GM12875 (cell line): ENCODE measurements at regions not wholly inside any gene's neighbourhood (a gene's known extent, or its start where the extent isn't known, plus 50 kb on each side); places are given as distances from the start of the nearest gene placed in this dataset.

Experiments used
- H3K4me3 ChIP-seq: one replicate; pipeline ENCODE4 v1.5.1; 2011; ENCODE audit warnings: low read depth, low read length, control low read depth
- CTCF ChIP-seq: IDR thresholded peaks from 2 replicates; pipeline ENCODE4 v1.5.1; 2011; ENCODE audit warnings: low read depth, mild to moderate bottlenecking, control low read depth, inconsistent platforms, low read length, moderate library complexity, borderline replicate concordance; ENCODE audit not compliant: insufficient read depth

DNA sequence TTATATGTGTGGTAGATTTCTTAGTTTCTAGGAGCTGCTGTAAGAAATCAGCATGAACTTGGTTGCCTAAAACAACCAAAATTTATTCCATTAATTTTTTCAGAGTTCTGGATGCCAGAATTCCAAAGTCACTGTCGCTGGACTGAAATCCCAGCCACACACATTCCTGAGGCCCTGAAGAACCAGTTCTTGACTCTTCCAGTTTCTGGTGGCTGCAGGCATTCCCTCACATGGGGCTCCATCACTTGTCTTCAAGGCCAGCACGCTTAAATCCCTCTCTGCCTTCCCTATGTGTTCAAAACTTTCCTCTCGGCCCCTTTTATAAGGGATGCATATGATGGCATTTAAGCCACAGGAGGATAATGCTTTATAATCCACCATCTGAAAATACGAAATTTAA, 1237.5 kb upstream of the CDH9 start:
- H3K4me3 ChIP-seq: no peak overlapping the region
- no peak for TF ChIP-seq CTCF

DNA sequence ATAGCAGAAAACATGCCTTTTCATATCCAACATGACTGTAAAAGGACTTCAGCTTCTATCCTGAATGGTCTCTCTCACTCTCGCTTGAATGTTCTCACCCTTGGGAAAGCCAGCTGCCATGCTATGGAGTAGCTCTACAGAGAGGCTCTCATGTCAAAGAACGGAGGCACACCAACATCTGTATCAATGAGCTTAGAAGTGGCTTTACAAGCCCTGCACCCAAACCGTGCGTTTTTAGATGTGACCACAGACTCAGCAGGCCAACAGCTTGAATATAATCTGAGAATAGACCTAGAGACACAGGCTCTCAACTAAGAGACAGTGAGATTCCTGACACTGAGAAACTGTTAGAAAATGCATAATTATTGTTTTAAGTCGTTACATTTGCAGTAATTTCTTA, 1231.6 kb upstream of the CDH9 start:
- no peak for TF ChIP-seq CTCF
- H3K4me3 ChIP-seq: no peak overlapping the region

DNA sequence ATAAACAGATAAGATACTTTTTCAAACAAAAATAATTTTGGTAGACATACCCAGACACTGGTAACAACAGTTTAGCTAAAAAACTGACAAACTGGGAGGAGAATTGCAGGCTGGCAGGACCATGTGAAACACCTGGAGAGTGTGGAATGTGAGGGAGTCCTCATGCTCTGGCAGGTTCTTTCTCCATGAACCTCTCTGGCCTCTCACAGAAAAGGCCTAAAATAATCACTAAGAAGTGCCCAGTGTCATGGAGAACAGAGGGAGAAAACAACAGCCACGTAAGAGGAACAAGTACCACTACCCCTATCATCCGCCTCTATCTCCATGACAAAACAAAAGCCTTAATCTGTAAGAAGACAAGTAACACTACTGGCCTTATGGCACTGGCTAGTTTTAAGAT, 1227.5 kb upstream of the CDH9 start:
- H3K4me3 ChIP-seq: no peak overlapping the region
- no peak for TF ChIP-seq CTCF

GRCh38 chr5:28254846-28255245, 1216.5 kb upstream of the CDH9 start:
- TF ChIP-seq CTCF: no peak
- H3K4me3 ChIP-seq: no peak overlapping the region

DNA sequence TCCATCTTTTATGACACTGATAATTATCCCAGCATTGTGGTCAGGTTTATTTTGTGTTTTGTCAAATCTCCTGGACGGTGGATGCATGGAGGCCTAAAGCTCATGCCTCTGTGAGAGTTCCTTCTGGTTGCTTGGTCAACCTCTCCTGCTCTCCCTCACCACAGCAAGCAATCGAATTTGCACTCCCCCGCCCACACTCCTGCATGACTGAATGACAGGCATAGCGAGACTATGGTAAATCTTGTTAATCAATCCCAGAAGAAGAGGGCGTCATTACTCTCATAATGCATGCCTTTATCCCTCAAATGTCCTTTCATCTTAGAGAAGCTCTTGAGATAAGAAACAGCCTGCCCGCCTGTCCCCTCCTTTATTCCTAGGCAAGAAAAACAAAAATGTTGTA, 1215.0 kb upstream of the CDH9 start:
- no peak overlapping the region for H3K4me3 ChIP-seq
- TF ChIP-seq CTCF: no peak

GRCh38 chr5:28249771-28250415, 1211.5 kb upstream of the CDH9 start:
- no peak overlapping the region for H3K4me3 ChIP-seq
- TF ChIP-seq CTCF: no peak

DNA sequence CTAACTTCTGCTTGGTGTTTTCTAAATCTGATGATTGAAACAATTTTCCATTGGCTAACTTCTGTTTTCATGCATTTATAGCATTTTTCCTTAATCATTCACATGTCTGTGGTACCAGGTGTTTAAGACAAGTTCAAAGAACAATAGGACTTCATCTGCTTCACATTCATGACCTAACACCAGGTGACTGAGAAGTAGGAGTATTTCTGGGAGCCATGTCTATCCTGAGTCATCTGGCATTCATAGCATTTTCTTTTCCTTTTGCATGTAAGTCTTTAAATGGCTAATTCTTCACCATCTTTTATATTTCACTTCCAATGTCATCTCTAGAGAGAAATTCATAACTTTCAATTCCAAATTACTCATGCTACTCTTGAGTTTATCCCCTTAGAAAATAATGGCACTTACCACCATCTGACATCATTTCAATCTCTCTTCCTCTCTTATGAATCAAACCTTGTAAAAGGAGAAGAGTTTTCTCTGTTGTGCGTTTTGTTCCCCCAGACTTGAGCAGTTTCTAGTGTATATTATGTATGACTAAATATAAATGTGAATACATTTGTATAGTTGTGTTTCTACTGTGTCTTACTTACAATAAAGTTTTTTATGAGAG, 1196.1 kb upstream of the CDH9 start:
- no peak overlapping the region for H3K4me3 ChIP-seq
- no peak for TF ChIP-seq CTCF
